PC-9 (cell line): ENCODE measurements at regions not wholly inside any gene's neighbourhood (a gene's known extent, or its start where the extent isn't known, plus 50 kb on each side); places are given as distances from the start of the nearest gene placed in this dataset.

ENCODE experiments used
- BruUV-seq: library from RNA; stranded (reverse); fragments of 400-500 nt; replicated peaks from 2 replicates; lab custom pipeline; 2021; lab: Mats Ljungman, UMichigan
- CTCF ChIA-PET: fragments of 300-600 bp; sonication (Branson Sonifier 250); formaldehyde crosslinking; loops from one replicate; lab custom pipeline; 2022; ENCODE audit warnings: antibody characterized with exemption; lab: Charles Lee
- POLR2A ChIA-PET: fragments of 300-600 bp; sonication (Branson Sonifier 250); formaldehyde crosslinking; loops from one replicate; lab custom pipeline; 2022; ENCODE audit warnings: antibody characterized with exemption; ENCODE audit not compliant: unreplicated experiment; lab: Charles Lee
- DNase-seq, 2 experiments: peaks; one replicate each; pipeline versions ENCODE4 v3.0.0 to v3.0.0-alpha.2; 2015 to 2022; ENCODE audit warnings: mixed read lengths in 1 of 2
- H2AFZ ChIP-seq: fragments of 200-600 bp; sonication (generic); 2 replicates; pipeline ENCODE4 v1.8.1; 2017; ENCODE audit warnings: antibody characterized with exemption
- H3F3A ChIP-seq: fragments of 200-600 bp; sonication (generic); 2 replicates; pipeline ENCODE4 v1.8.1; 2017; ENCODE audit warnings: antibody characterized with exemption, mild to moderate bottlenecking, low read depth; ENCODE audit not compliant: insufficient read depth
- H3K27ac ChIP-seq: fragments of 200-600 bp; sonication (generic); 2 replicates; pipeline ENCODE4 v1.6.1; 2016; ENCODE audit warnings: mixed run types
- H3K27me3 ChIP-seq: fragments of 200-600 bp; sonication (generic); 2 replicates; pipeline ENCODE4 v1.6.1; 2016; ENCODE audit warnings: low read depth, mixed run types; ENCODE audit not compliant: insufficient read depth
- H3K36me3 ChIP-seq: fragments of 200-600 bp; sonication (generic); 2 replicates; pipeline ENCODE4 v1.6.1; 2016; ENCODE audit warnings: low read depth, mixed run types
- H3K4me1 ChIP-seq: fragments of 200-600 bp; sonication (generic); replicated peaks from 2 replicates; pipeline ENCODE4 v1.6.1; 2016; ENCODE audit warnings: mixed run types; ENCODE audit not compliant: insufficient read depth
- H3K4me2 ChIP-seq: fragments of 200-600 bp; sonication (generic); 2 replicates; pipeline ENCODE4 v1.6.1; 2017; ENCODE audit warnings: mixed run types
- H3K4me3 ChIP-seq: fragments of 200-600 bp; sonication (generic); 2 replicates; pipeline ENCODE4 v1.6.1; 2016; ENCODE audit warnings: mixed run types
- H3K79me2 ChIP-seq: fragments of 200-600 bp; sonication (generic); 2 replicates; pipeline ENCODE4 v1.6.1; 2017; ENCODE audit warnings: low read depth, mixed run types
- H3K9me2 ChIP-seq: fragments of 200-600 bp; sonication (generic); 2 replicates; pipeline ENCODE4 v1.8.1; 2017; ENCODE audit warnings: mild to moderate bottlenecking; ENCODE audit not compliant: insufficient read depth
- H3K9me3 ChIP-seq: fragments of 200-600 bp; sonication (generic); 2 replicates; pipeline ENCODE4 v1.8.1; 2016; ENCODE audit warnings: low read depth; ENCODE audit not compliant: insufficient read depth
- H4K20me1 ChIP-seq: fragments of 200-600 bp; sonication (generic); 2 replicates; pipeline ENCODE4 v1.8.1; 2017; ENCODE audit not compliant: insufficient read depth
- CTCF ChIP-seq: fragments of 200-600 bp; sonication (generic); conservative IDR thresholded peaks from 2 replicates; pipeline ENCODE4 v1.6.1; 2017; ENCODE audit warnings: mixed run types, antibody characterized with exemption, mild to moderate bottlenecking, moderate library complexity
- EZH2 ChIP-seq: fragments of 200-600 bp; sonication (generic); IDR thresholded peaks from 2 replicates; pipeline ENCODE4 v1.8.0; 2017; ENCODE audit warnings: antibody characterized with exemption, low read depth
- intact Hi-C: fragments of 100-400 bp; cut with micrococcal nuclease; formaldehyde crosslinking; loops from one replicate; pipeline ENCODE4 v1.10.0; 2022; ENCODE audit not compliant: unreplicated experiment

GRCh38 chr5:62681117-62681850 is 102.7 kb downstream of the LRRC70 start:
- TF ChIP-seq CTCF: no peak
- no peak for TF ChIP-seq EZH2
- no peak for DNase-seq
- Histone ChIP-seq H3K79me2 (no peaks in the 10 kb centered on the region), H3K4me1 (no peaks in the 10 kb centered on the region), H3K9me2 (no peaks in the 10 kb centered on the region), H3F3A (no peaks in the 10 kb centered on the region), H2AFZ (no peak overlapping the region), H3K36me3 (no peaks in the 10 kb centered on the region), H4K20me1 (no peaks in the 10 kb centered on the region), H3K27me3 (no peaks in the 10 kb centered on the region), H3K9me3 (no peaks in the 10 kb centered on the region), H3K4me2 (no peak overlapping the region), H3K4me3 (no peak overlapping the region), H3K27ac (no peak overlapping the region)
- no TSS peak for BruUV-seq
- intact Hi-C loops: no loop called here
- ChIA-PET CTCF (no interaction called here), POLR2A (no interaction called here)

GRCh38 chr5:62680121-62680520 is 101.5 kb downstream of the LRRC70 start:
- no peak overlapping the region for H3K4me3 ChIP-seq
- no TSS peak for BruUV-seq
- ChIA-PET CTCF (no interaction called here), POLR2A (no interaction called here)
- no peaks in the 10 kb centered on the region for H3K36me3 ChIP-seq
- TF ChIP-seq EZH2: no peak
- TF ChIP-seq CTCF: no peak
- no peak overlapping the region for H2AFZ ChIP-seq
- no peaks in the 10 kb centered on the region for H3K4me1 ChIP-seq
- no peaks in the 10 kb centered on the region for H3K9me3 ChIP-seq
- H3K9me2 ChIP-seq: no peaks in the 10 kb centered on the region
- DNase-seq: no peak
- H3K79me2 ChIP-seq: no peaks in the 10 kb centered on the region
- H4K20me1 ChIP-seq: no peaks in the 10 kb centered on the region
- no peak overlapping the region for H3K4me2 ChIP-seq
- intact Hi-C loops: no loop called here
- no peaks in the 10 kb centered on the region for H3F3A ChIP-seq
- H3K27me3 ChIP-seq: no peaks in the 10 kb centered on the region
- no peak overlapping the region for H3K27ac ChIP-seq
